ENCODE measurements at regions not wholly inside any gene's neighbourhood (a gene's known extent, or its start where the extent isn't known, plus 50 kb on each side); places are given as distances from the start of the nearest gene placed in this dataset.

DNA sequence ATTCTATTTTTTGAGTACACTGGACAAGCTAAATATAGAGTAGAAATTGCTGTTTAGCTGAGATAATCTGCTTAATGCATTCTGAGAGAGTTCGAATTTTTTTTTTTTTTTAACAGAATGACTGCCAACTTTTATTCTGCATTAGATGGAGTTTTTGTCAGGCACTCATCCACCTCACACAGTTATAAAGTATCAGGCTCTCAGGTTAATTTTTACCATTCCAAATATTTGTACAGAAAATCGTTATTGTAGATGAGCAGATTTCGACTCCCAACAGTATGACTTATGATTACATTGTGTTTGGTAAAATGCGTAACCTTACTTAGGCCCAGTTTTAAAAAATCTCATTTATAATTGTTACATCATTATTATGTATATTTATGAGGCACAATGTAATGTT is 1731.0 kb downstream of the GRIK2 start:
- no peak for TF ChIP-seq EZH2 (IDR thresholded peaks at IDR 0.05; ENCODE audit: low read length, unreplicated experiment)
- TF ChIP-seq, protein P1, sequence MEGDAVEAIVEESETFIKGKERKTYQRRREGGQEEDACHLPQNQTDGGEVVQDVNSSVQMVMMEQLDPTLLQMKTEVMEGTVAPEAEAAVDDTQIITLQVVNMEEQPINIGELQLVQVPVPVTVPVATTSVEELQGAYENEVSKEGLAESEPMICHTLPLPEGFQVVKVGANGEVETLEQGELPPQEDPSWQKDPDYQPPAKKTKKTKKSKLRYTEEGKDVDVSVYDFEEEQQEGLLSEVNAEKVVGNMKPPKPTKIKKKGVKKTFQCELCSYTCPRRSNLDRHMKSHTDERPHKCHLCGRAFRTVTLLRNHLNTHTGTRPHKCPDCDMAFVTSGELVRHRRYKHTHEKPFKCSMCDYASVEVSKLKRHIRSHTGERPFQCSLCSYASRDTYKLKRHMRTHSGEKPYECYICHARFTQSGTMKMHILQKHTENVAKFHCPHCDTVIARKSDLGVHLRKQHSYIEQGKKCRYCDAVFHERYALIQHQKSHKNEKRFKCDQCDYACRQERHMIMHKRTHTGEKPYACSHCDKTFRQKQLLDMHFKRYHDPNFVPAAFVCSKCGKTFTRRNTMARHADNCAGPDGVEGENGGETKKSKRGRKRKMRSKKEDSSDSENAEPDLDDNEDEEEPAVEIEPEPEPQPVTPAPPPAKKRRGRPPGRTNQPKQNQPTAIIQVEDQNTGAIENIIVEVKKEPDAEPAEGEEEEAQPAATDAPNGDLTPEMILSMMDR (conservative IDR thresholded peaks at IDR 0.05; ENCODE audit: low read depth, low read length): no peak
- no peak for TF ChIP-seq EZH2phosphoT487 (IDR thresholded peaks at IDR 0.05; ENCODE audit: borderline replicate concordance, low read length)

All from PC-3 (cell line).